Activated CD4-positive, CD25-positive, alpha-beta regulatory T cell treated with anti-CD3 and anti-CD28 coated beads, Interleukin-2, amount 50 U/mL, for 72 hours (primary cell): ENCODE measurements at regions not wholly inside any gene's neighbourhood (a gene's known extent, or its start where the extent isn't known, plus 50 kb on each side); places are given as distances from the start of the nearest gene placed in this dataset.
"Not testable (repeated sequence)": the region's sequence is repeated elsewhere in the genome, so short reads cannot be mapped to it uniquely, and the experiment has no call there.

Experiments
- DNase-seq: peaks from one replicate; pipeline ENCODE4 v3.0.0; 2021

- DNase-seq, result no peak
Measured at GRCh38 chr18:51463483-51464136, 266.1 kb upstream of the MEX3C start.

- DNase-seq, result no peak
Measured at GRCh38 chr18:51478908-51479307, 281.4 kb upstream of the MEX3C start.

- DNase-seq, result no peak
Measured at GRCh38 chr18:51479736-51480135, 282.3 kb upstream of the MEX3C start.

- DNase-seq, result no peak
Measured at GRCh38 chr18:51480407-51481261, 283.2 kb upstream of the MEX3C start.

GRCh38 chr18:51486735-51487366 lies 289.4 kb upstream of the MEX3C start:
- no peak for DNase-seq

GRCh38 chr18:51490417-51490816 lies 292.9 kb upstream of the MEX3C start:
- DNase-seq, result no peak

GRCh38 chr18:51490860-51491259 lies 293.4 kb upstream of the MEX3C start:
- DNase-seq, result no peak

GRCh38 chr18:51491678-51492372 lies 294.3 kb upstream of the MEX3C start:
- DNase-seq, result no peak

- no peak for DNase-seq
Measured at GRCh38 chr18:51498085-51498855, 300.8 kb upstream of the MEX3C start.

GRCh38 chr18:51503351-51503750 lies 305.9 kb upstream of the MEX3C start:
- DNase-seq, result no peak

- DNase-seq, result no peak
Measured at GRCh38 chr18:51506811-51507210, 309.3 kb upstream of the MEX3C start.

GRCh38 chr18:51508410-51508809 lies 310.9 kb upstream of the MEX3C start:
- DNase-seq, result not testable (repeated sequence)

- DNase-seq, result no peak
Measured at GRCh38 chr18:51510020-51510419, 312.5 kb upstream of the MEX3C start.

GRCh38 chr18:51513517-51513916 lies 316.0 kb upstream of the MEX3C start:
- no peak for DNase-seq

GRCh38 chr18:51514128-51514527 lies 316.6 kb upstream of the MEX3C start:
- no peak for DNase-seq

- DNase-seq, result no peak
Measured at GRCh38 chr18:51516478-51517038, 319.1 kb upstream of the MEX3C start.

GRCh38 chr18:51519571-51519970 lies 322.1 kb upstream of the MEX3C start:
- DNase-seq, result no peak

GRCh38 chr18:51520676-51521180 lies 323.2 kb upstream of the MEX3C start:
- no peak for DNase-seq

GRCh38 chr18:51522338-51522737 lies 324.9 kb upstream of the MEX3C start:
- no peak for DNase-seq

GRCh38 chr18:51522821-51523220 lies 325.3 kb upstream of the MEX3C start:
- DNase-seq, result no peak

- DNase-seq, result no peak
Measured at GRCh38 chr18:51523671-51524070, 326.2 kb upstream of the MEX3C start.
